ENCODE measurements at regions not wholly inside any gene's neighbourhood (a gene's known extent, or its start where the extent isn't known, plus 50 kb on each side); places are given as distances from the start of the nearest gene placed in this dataset.

GRCh38 chr5:67774267-67774552 is 441.3 kb upstream of the PIK3R1 start:
- TF ChIP-seq ESRRG (CRISPR knock-in tag; IDR thresholded peaks at IDR 0.05) (no peak), TCF4 (CRISPR knock-in tag; IDR thresholded peaks at IDR 0.05; ENCODE audit: borderline replicate concordance) (no peak), ZNF8 (CRISPR knock-in tag; IDR thresholded peaks at IDR 0.05) (no peak), ZC3H10 (CRISPR knock-in tag; IDR thresholded peaks at IDR 0.05) (no peak)

All from SK-N-SH treated with all-trans-retinoic acid at 6 μM for 48 hours (cell line).